ENCODE measurements at regions not wholly inside any gene's neighbourhood (a gene's known extent, or its start where the extent isn't known, plus 50 kb on each side); places are given as distances from the start of the nearest gene placed in this dataset.

- H3K4me2 ChIP-seq (ENCODE audit: low read length): no peak overlapping the region
- H3K4me3 ChIP-seq (ENCODE audit: low read length): no peak overlapping the region
- H3F3A ChIP-seq (ENCODE audit: insufficient read depth, low read length, poor library complexity, severe bottlenecking): no peaks in the 10 kb centered on the region
- H4K20me1 ChIP-seq (ENCODE audit: insufficient read depth): no peaks in the 10 kb centered on the region
- TF ChIP-seq EZH2 (IDR thresholded peaks at IDR 0.05; ENCODE audit: borderline replicate concordance, insufficient read depth, low read length, poor library complexity, severe bottlenecking) (no peak), EP300 (conservative IDR thresholded peaks at IDR 0.05; ENCODE audit: poor library complexity, severe bottlenecking) (no peak), TAF1 (IDR thresholded peaks at IDR 0.05; ENCODE audit: low read depth) (no peak), POLR2AphosphoS5 (IDR thresholded peaks at IDR 0.05) (no peak), MXI1 (conservative IDR thresholded peaks at IDR 0.05; ENCODE audit: poor library complexity, severe bottlenecking) (no peak), SMC3 (conservative IDR thresholded peaks at IDR 0.05; ENCODE audit: poor library complexity) (no peak), RAD21 (conservative IDR thresholded peaks at IDR 0.05) (no peak)
- TF ChIP-seq, protein P1, sequence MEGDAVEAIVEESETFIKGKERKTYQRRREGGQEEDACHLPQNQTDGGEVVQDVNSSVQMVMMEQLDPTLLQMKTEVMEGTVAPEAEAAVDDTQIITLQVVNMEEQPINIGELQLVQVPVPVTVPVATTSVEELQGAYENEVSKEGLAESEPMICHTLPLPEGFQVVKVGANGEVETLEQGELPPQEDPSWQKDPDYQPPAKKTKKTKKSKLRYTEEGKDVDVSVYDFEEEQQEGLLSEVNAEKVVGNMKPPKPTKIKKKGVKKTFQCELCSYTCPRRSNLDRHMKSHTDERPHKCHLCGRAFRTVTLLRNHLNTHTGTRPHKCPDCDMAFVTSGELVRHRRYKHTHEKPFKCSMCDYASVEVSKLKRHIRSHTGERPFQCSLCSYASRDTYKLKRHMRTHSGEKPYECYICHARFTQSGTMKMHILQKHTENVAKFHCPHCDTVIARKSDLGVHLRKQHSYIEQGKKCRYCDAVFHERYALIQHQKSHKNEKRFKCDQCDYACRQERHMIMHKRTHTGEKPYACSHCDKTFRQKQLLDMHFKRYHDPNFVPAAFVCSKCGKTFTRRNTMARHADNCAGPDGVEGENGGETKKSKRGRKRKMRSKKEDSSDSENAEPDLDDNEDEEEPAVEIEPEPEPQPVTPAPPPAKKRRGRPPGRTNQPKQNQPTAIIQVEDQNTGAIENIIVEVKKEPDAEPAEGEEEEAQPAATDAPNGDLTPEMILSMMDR (IDR thresholded peaks at IDR 0.05; ENCODE audit: poor library complexity, severe bottlenecking): no peak
- TF ChIP-seq, protein P2, sequence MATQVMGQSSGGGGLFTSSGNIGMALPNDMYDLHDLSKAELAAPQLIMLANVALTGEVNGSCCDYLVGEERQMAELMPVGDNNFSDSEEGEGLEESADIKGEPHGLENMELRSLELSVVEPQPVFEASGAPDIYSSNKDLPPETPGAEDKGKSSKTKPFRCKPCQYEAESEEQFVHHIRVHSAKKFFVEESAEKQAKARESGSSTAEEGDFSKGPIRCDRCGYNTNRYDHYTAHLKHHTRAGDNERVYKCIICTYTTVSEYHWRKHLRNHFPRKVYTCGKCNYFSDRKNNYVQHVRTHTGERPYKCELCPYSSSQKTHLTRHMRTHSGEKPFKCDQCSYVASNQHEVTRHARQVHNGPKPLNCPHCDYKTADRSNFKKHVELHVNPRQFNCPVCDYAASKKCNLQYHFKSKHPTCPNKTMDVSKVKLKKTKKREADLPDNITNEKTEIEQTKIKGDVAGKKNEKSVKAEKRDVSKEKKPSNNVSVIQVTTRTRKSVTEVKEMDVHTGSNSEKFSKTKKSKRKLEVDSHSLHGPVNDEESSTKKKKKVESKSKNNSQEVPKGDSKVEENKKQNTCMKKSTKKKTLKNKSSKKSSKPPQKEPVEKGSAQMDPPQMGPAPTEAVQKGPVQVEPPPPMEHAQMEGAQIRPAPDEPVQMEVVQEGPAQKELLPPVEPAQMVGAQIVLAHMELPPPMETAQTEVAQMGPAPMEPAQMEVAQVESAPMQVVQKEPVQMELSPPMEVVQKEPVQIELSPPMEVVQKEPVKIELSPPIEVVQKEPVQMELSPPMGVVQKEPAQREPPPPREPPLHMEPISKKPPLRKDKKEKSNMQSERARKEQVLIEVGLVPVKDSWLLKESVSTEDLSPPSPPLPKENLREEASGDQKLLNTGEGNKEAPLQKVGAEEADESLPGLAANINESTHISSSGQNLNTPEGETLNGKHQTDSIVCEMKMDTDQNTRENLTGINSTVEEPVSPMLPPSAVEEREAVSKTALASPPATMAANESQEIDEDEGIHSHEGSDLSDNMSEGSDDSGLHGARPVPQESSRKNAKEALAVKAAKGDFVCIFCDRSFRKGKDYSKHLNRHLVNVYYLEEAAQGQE (IDR thresholded peaks at IDR 0.05; ENCODE audit: borderline replicate concordance): no peak
- no peaks in the 10 kb centered on the region for H3K9me3 ChIP-seq (ENCODE audit: low read length)
- no peaks in the 10 kb centered on the region for H3K36me3 ChIP-seq (ENCODE audit: insufficient read depth, low read length)
- H3K79me2 ChIP-seq (replicated peaks; ENCODE audit: insufficient read depth, low read length): no peaks in the 10 kb centered on the region
- H3K27me3 ChIP-seq (ENCODE audit: insufficient read depth, low read depth, low read length): no peaks in the 10 kb centered on the region
- no peaks in the 10 kb centered on the region for H3K9me2 ChIP-seq (ENCODE audit: insufficient read depth, low read length)
- no peak overlapping the region for H3K9ac ChIP-seq (ENCODE audit: low read length)
- no peak overlapping the region for H2AFZ ChIP-seq (ENCODE audit: low read depth, low read length)
- H3K27ac ChIP-seq (ENCODE audit: low read length): no peak overlapping the region
Observed at GRCh38 chr20:21008951-21009350, 97.2 kb downstream of the LINC00237 start.

DNA sequence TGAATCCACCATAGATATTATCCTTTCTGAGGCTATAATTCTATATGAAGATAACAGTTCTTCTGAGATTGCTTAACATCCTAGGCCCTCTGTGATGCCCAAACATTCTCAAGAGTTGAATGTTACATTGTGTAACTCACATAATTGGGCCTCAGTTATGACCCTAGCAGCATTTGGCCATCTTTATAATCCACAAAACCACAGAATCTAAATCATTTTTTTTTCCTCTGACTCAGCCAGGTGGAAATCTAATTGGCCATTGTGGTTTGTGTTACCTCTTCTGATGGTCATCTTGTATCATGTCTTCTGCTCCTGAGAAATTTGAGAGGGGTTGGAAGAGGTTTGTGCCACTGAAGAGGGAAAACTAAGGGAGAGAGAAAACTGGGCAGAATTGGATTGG lies 99.5 kb downstream of the LINC00237 start:
- no peak overlapping the region for H3K4me2 ChIP-seq (ENCODE audit: low read length)
- TF ChIP-seq, protein P2 (IDR thresholded peaks at IDR 0.05; ENCODE audit: borderline replicate concordance): no peak
- TF ChIP-seq EP300 (conservative IDR thresholded peaks at IDR 0.05; ENCODE audit: poor library complexity, severe bottlenecking) (no peak), RAD21 (conservative IDR thresholded peaks at IDR 0.05) (no peak), POLR2AphosphoS5 (IDR thresholded peaks at IDR 0.05) (no peak), SMC3 (conservative IDR thresholded peaks at IDR 0.05; ENCODE audit: poor library complexity) (no peak), TAF1 (IDR thresholded peaks at IDR 0.05; ENCODE audit: low read depth) (no peak), MXI1 (conservative IDR thresholded peaks at IDR 0.05; ENCODE audit: poor library complexity, severe bottlenecking) (no peak), EZH2 (IDR thresholded peaks at IDR 0.05; ENCODE audit: borderline replicate concordance, insufficient read depth, low read length, poor library complexity, severe bottlenecking) (no peak)
- TF ChIP-seq, protein P1 (IDR thresholded peaks at IDR 0.05; ENCODE audit: poor library complexity, severe bottlenecking): no peak
- no peaks in the 10 kb centered on the region for H3K27me3 ChIP-seq (ENCODE audit: insufficient read depth, low read depth, low read length)
- no peaks in the 10 kb centered on the region for H3K9me2 ChIP-seq (ENCODE audit: insufficient read depth, low read length)
- H3K4me3 ChIP-seq (ENCODE audit: low read length): no peak overlapping the region
- no peaks in the 10 kb centered on the region for H3F3A ChIP-seq (ENCODE audit: insufficient read depth, low read length, poor library complexity, severe bottlenecking)
- no peak overlapping the region for H2AFZ ChIP-seq (ENCODE audit: low read depth, low read length)
- H3K27ac ChIP-seq (ENCODE audit: low read length): no peak overlapping the region
- no peak overlapping the region for H3K9ac ChIP-seq (ENCODE audit: low read length)
- H3K36me3 ChIP-seq (ENCODE audit: insufficient read depth, low read length): no peaks in the 10 kb centered on the region
- no peaks in the 10 kb centered on the region for H3K79me2 ChIP-seq (replicated peaks; ENCODE audit: insufficient read depth, low read length)
- H3K9me3 ChIP-seq (ENCODE audit: low read length): no peaks in the 10 kb centered on the region
- H4K20me1 ChIP-seq (ENCODE audit: insufficient read depth): no peaks in the 10 kb centered on the region
